B cell (primary cell): ENCODE measurements at regions not wholly inside any gene's neighbourhood (a gene's known extent, or its start where the extent isn't known, plus 50 kb on each side); places are given as distances from the start of the nearest gene placed in this dataset.

Experiments used
- ATAC-seq: fragments of 200-7000 bp; cut with Tn5 transposase; one replicate; pipeline ENCODE4 v1.10.0; 2021; ENCODE audit warnings: low read depth, mild to moderate bottlenecking, moderate number of reproducible peaks, moderate library complexity
- CTCF ChIA-PET: fragments of 350-600 bp; sonication (Branson Sonifier 250); formaldehyde crosslinking; loops from one replicate; lab custom pipeline; 2021; ENCODE audit warnings: antibody characterized with exemption, inconsistent platforms; lab: Charles Lee
- POLR2A ChIA-PET: fragments of 350-600 bp; sonication (Branson Sonifier 250); formaldehyde crosslinking; loops from one replicate; lab custom pipeline; 2021; ENCODE audit warnings: antibody characterized with exemption; lab: Charles Lee
- DNase-seq: peaks from one replicate; pipeline ENCODE4 v3.0.0; 2013
- H2AFZ ChIP-seq: 2 replicates; pipeline ENCODE4 v1.6.1; 2012; ENCODE audit warnings: mild to moderate bottlenecking, low read depth, low read length; ENCODE audit not compliant: insufficient read depth, poor library complexity, severe bottlenecking
- H3K27ac ChIP-seq, 2 donors: 1 replicate in 1 of 2; 2 replicates in 1 of 2; pipeline ENCODE4 v1.5.1; 2012 to 2013; ENCODE audit warnings: low read length in 2 of 2, mild to moderate bottlenecking in 2 of 2, moderate library complexity in 1 of 2
- H3K27me3 ChIP-seq, 4 experiments: fragments of 200-600 bp in 1 of 4; sonication (generic) in 1 of 4; replicated peaks in 1 of 4; 1 replicate in 2 of 4; 2 replicates in 2 of 4; pipeline versions ENCODE4 v1.6.1 to v1.7.0; 2013 to 2016; ENCODE audit warnings: low read length in 3 of 4, mild to moderate bottlenecking in 2 of 4, mixed read lengths in 1 of 4, moderate library complexity in 1 of 4; ENCODE audit not compliant: insufficient read depth in 4 of 4, control insufficient read depth in 3 of 4; ENCODE audit errors: control extremely low read depth in 1 of 4
- H3K36me3 ChIP-seq, 2 experiments: replicated peaks in 1 of 2; 1 replicate in 1 of 2; 2 replicates in 1 of 2; pipeline versions ENCODE4 v1.6.1 to v1.7.1; 2013; ENCODE audit warnings: low read length in 1 of 2; ENCODE audit not compliant: insufficient read depth in 2 of 2, control insufficient read depth in 1 of 2; ENCODE audit errors: control extremely low read depth in 1 of 2, extremely low read depth in 1 of 2
- H3K4me1 ChIP-seq, 2 donors: fragments of 200-600 bp in 1 of 2; sonication (generic) in 1 of 2; 1 replicate in 1 of 2; 2 replicates in 1 of 2; pipeline versions ENCODE4 v1.5.1 to v1.6.1; 2013 to 2017; ENCODE audit warnings: low read length in 2 of 2; ENCODE audit not compliant: control insufficient read depth in 2 of 2, insufficient read depth in 2 of 2
- H3K4me2 ChIP-seq: replicated peaks from 2 replicates; pipeline ENCODE3; 2012; ENCODE audit warnings: mild to moderate bottlenecking, low read depth, low read length; ENCODE audit not compliant: poor library complexity, severe bottlenecking
- H3K4me3 ChIP-seq, 5 experiments: fragments of 200-600 bp in 1 of 5; sonication (generic) in 1 of 5; 1 replicate in 3 of 5; 2 replicates in 2 of 5; pipeline versions ENCODE4 v1.5.1 to v1.7.0; 2011 to 2016; ENCODE audit warnings: low read length in 4 of 5, mild to moderate bottlenecking in 4 of 5, low read depth in 2 of 5, control low read depth in 1 of 5, moderate library complexity in 1 of 5; ENCODE audit not compliant: insufficient read depth in 1 of 5; ENCODE audit errors: control extremely low read depth in 1 of 5, extremely low read depth in 1 of 5
- H3K79me2 ChIP-seq: fragments of 200-600 bp; sonication (generic); one replicate; pipeline ENCODE4 v1.6.0; 2016; ENCODE audit warnings: low read length; ENCODE audit not compliant: control insufficient read depth, insufficient read depth
- H3K9ac ChIP-seq: fragments of 200-600 bp; sonication (generic); 2 replicates; pipeline ENCODE4 v1.6.1; 2017; ENCODE audit warnings: mild to moderate bottlenecking, low read length, moderate library complexity
- H3K9me3 ChIP-seq, 3 donors: one replicate each; pipeline versions ENCODE4 v1.6.1 to v1.7.1; 2013; ENCODE audit warnings: low read length in 2 of 3; ENCODE audit not compliant: control insufficient read depth in 2 of 3, insufficient read depth in 1 of 3; ENCODE audit errors: control extremely low read depth in 1 of 3
- H4K20me1 ChIP-seq: 2 replicates; pipeline ENCODE4 v1.6.0; 2012; ENCODE audit warnings: mild to moderate bottlenecking, low read length; ENCODE audit not compliant: insufficient read depth, control insufficient read depth, poor library complexity, severe bottlenecking
- H3K27ac Mint-ChIP-seq: one replicate; pipeline ENCODE4 v1.8.0; 2021; ENCODE audit warnings: mixed read lengths
- H3K27me3 Mint-ChIP-seq: one replicate; pipeline ENCODE4 v1.8.0; 2021; ENCODE audit warnings: mixed read lengths
- H3K4me1 Mint-ChIP-seq: one replicate; pipeline ENCODE4 v1.8.0; 2021; ENCODE audit warnings: mixed read lengths
- H3K4me3 Mint-ChIP-seq: one replicate; pipeline ENCODE4 v1.8.0; 2021; ENCODE audit warnings: mixed read lengths
- H3K9me3 Mint-ChIP-seq: one replicate; pipeline ENCODE4 v1.8.0; 2022; ENCODE audit warnings: mixed read lengths; ENCODE audit not compliant: insufficient read depth
- CTCF ChIP-seq: fragments of 200-600 bp; IDR thresholded peaks from one replicate; pipeline ENCODE4 v1.8.0; 2022; ENCODE audit warnings: antibody characterized with exemption, mild to moderate bottlenecking
- EZH2 ChIP-seq: IDR thresholded peaks from 2 replicates; pipeline ENCODE4 v1.6.1; 2012; ENCODE audit warnings: borderline replicate concordance, low read depth, mild to moderate bottlenecking, moderate library complexity, low read length; ENCODE audit not compliant: insufficient read depth, poor library complexity, severe bottlenecking
- WGBS: methylation state at CpG from one replicate; pipeline ENCODE4 v1.1.5; 2013; ENCODE audit warnings: missing lambda C conversion rate; ENCODE audit not compliant: insufficient coverage; 5-methylcytosine and 5-hydroxymethylcytosine counted together
- intact Hi-C: fragments of 100-400 bp; cut with micrococcal nuclease; formaldehyde crosslinking; loops from one replicate; pipeline ENCODE4 v1.10.0; 2022

GRCh38 chr7:125908711-125909110 is 979.1 kb upstream of the POT1 start:
- TF ChIP-seq EZH2 (no peak), CTCF (no peak)
- Histone ChIP-seq H3K9ac (no peak overlapping the region), H3K27ac (no peak overlapping the region), H3K9me3 (no peaks in the 10 kb centered on the region), H3K4me2 (no peak overlapping the region), H3K4me3 (no peak overlapping the region), H4K20me1 (no peaks in the 10 kb centered on the region), H3K79me2 (no peaks in the 10 kb centered on the region), H3K27me3 (no peaks in the 10 kb centered on the region), H3K36me3 (no peaks in the 10 kb centered on the region), H2AFZ (no peak overlapping the region), H3K4me1 (no peaks in the 10 kb centered on the region)
- CTCF ChIA-PET: no interaction called here
- ATAC-seq (no peak), DNase-seq (no peak)
- POLR2A ChIA-PET: no interaction called here
- intact Hi-C loops: no loop called here
- no peaks in the 10 kb centered on the region for H3K27me3 Mint-ChIP-seq
- no peak overlapping the region for H3K27ac Mint-ChIP-seq
- 67% methylated on average over 1 of the region's 2 CpGs for WGBS
- no peak overlapping the region for H3K4me3 Mint-ChIP-seq
- H3K9me3 Mint-ChIP-seq: peaks cover 4% of the 10 kb centered on the region
- no peaks in the 10 kb centered on the region for H3K4me1 Mint-ChIP-seq

- H3K4me2 ChIP-seq: no peak overlapping the region
- H3K27ac ChIP-seq: no peak overlapping the region
- no peak overlapping the region for H3K9ac ChIP-seq
- ChIA-PET CTCF (no interaction called here), POLR2A (no interaction called here)
- Mint-ChIP-seq H3K4me3 (no peak overlapping the region), H3K27ac (no peak overlapping the region), H3K27me3 (no peaks in the 10 kb centered on the region), H3K4me1 (no peaks in the 10 kb centered on the region), H3K9me3 (peaks cover 7% of the 10 kb centered on the region)
- no peaks in the 10 kb centered on the region for H3K9me3 ChIP-seq
- H2AFZ ChIP-seq: no peak overlapping the region
- H3K4me1 ChIP-seq: no peaks in the 10 kb centered on the region
- no CpG with 5 or more reads among the region's 1 CpG for WGBS
- H4K20me1 ChIP-seq: no peaks in the 10 kb centered on the region
- intact Hi-C loops: loop anchor here (10.0 kb wide), 1 partner anchor 305 kb away; no protein-coding TSS in a partner anchor
- DNase-seq: no peak
- no peaks in the 10 kb centered on the region for H3K79me2 ChIP-seq
- no peaks in the 10 kb centered on the region for H3K27me3 ChIP-seq
- TF ChIP-seq CTCF (no peak), EZH2 (no peak)
- H3K36me3 ChIP-seq: no peaks in the 10 kb centered on the region
- ATAC-seq: no peak
- no peak overlapping the region for H3K4me3 ChIP-seq
Observed at GRCh38 chr7:125899577-125899976, 970.0 kb upstream of the POT1 start.
